Caki2 (cell line): ENCODE measurements at regions not wholly inside any gene's neighbourhood (a gene's known extent, or its start where the extent isn't known, plus 50 kb on each side); places are given as distances from the start of the nearest gene placed in this dataset.

Experiments
- DNase-seq: peaks from one replicate; pipeline ENCODE4 v3.0.0-alpha.2; 2015; ENCODE audit warnings: low read depth
- in situ Hi-C: cut with HindIII; loops from 2 replicates; pipeline ENCODE4 v1.10.0; 2016; ENCODE audit warnings: low sequenced_read_pairs, low pct_unique_long_range_greater_than_20kb, mixed read lengths

GRCh38 chr13:39886336-39886735, 230.9 kb downstream of the COG6 start:
- DNase-seq: no peak
- in situ Hi-C loops: no loop called here

GRCh38 chr13:39887387-39887786, 231.9 kb downstream of the COG6 start:
- DNase-seq: no peak
- in situ Hi-C loops: no loop called here

GRCh38 chr13:39888865-39889810, 233.7 kb downstream of the COG6 start:
- no peak for DNase-seq
- in situ Hi-C loops: no loop called here

GRCh38 chr13:39890537-39890936, 235.1 kb downstream of the COG6 start:
- DNase-seq: no peak
- in situ Hi-C loops: no loop called here

GRCh38 chr13:39892721-39893685, 237.5 kb downstream of the COG6 start:
- in situ Hi-C loops: no loop called here
- DNase-seq: no peak

- DNase-seq: no peak
- in situ Hi-C loops: no loop called here
Observed at GRCh38 chr13:39893808-39894207, 238.3 kb downstream of the COG6 start.

- DNase-seq: no peak
- in situ Hi-C loops: no loop called here
Observed at GRCh38 chr13:39894586-39894985, 239.1 kb downstream of the COG6 start.

GRCh38 chr13:39895254-39895653, 239.8 kb downstream of the COG6 start:
- DNase-seq: no peak
- in situ Hi-C loops: no loop called here

GRCh38 chr13:39897636-39898035, 242.2 kb downstream of the COG6 start:
- in situ Hi-C loops: no loop called here
- DNase-seq: no peak

- DNase-seq: no peak
- in situ Hi-C loops: no loop called here
Observed at GRCh38 chr13:39900106-39900750, 244.8 kb downstream of the COG6 start.

- in situ Hi-C loops: no loop called here
- DNase-seq: no peak
Observed at GRCh38 chr13:39904959-39905358, 249.5 kb downstream of the COG6 start.

GRCh38 chr13:39909634-39910033, 254.2 kb downstream of the COG6 start:
- no peak for DNase-seq
- in situ Hi-C loops: no loop called here

GRCh38 chr13:39910041-39910440, 254.6 kb downstream of the COG6 start:
- in situ Hi-C loops: no loop called here
- no peak for DNase-seq

GRCh38 chr13:39910833-39911232, 255.4 kb downstream of the COG6 start:
- no peak for DNase-seq
- in situ Hi-C loops: no loop called here

GRCh38 chr13:39913339-39913738, 257.9 kb downstream of the COG6 start:
- in situ Hi-C loops: no loop called here

GRCh38 chr13:39913928-39914327, 258.5 kb downstream of the COG6 start:
- DNase-seq: no peak

More at GRCh38 chr13:39913339-39913738, 257.9 kb downstream of the COG6 start:
- no peak for DNase-seq

GRCh38 chr13:39915418-39915817, 260.0 kb downstream of the COG6 start:
- in situ Hi-C loops: no loop called here
- DNase-seq: no peak

More at GRCh38 chr13:39913928-39914327, 258.5 kb downstream of the COG6 start:
- in situ Hi-C loops: no loop called here

GRCh38 chr13:39916330-39916729, 260.9 kb downstream of the COG6 start:
- DNase-seq: no peak
- in situ Hi-C loops: no loop called here
